ENCODE measurements at regions not wholly inside any gene's neighbourhood (a gene's known extent, or its start where the extent isn't known, plus 50 kb on each side); places are given as distances from the start of the nearest gene placed in this dataset.

DNA sequence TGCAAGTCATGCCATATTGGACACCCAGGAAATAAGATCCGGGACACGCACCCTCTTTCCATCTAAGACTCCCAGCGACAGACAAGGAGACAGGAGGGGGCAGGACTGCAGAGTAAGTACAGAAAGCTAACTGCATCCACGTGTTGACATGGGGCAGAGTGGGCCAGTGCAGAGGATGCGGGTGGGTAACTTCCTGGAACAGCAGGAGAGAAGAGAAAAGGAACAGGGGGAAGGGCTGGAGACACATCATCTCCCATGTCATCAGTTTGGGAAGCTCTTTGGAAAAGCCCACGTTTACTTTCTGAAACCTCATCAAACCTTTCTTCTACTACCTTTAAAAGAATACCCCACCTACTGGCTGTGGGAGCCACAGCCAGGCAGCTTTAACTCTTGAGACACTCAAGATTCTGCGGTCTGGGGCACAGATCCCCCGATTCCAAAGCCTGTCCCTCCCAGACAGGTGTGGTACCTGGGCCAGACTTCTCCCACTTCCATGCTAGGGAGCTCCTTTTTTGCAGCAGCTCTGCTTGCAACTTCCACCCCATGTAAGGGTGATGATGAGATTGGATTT is 273.5 kb upstream of the RPL38 start:
- Mint-ChIP-seq H3K36me3 (no peaks in the 10 kb centered on the region), H3K27ac (no peak overlapping the region), H3K4me3 (no peak overlapping the region), H3K27me3 (ENCODE audit: low read depth) (peaks cover 48% of the 10 kb centered on the region), H3K4me1 (peaks cover 6% of the 10 kb centered on the region), H3K9me3 (peaks cover 20% of the 10 kb centered on the region)
- DNase-seq (ENCODE audit: low spot score in 2 of 2, unreplicated experiment in 2 of 2) = no peak
- TF ChIP-seq, protein P1, sequence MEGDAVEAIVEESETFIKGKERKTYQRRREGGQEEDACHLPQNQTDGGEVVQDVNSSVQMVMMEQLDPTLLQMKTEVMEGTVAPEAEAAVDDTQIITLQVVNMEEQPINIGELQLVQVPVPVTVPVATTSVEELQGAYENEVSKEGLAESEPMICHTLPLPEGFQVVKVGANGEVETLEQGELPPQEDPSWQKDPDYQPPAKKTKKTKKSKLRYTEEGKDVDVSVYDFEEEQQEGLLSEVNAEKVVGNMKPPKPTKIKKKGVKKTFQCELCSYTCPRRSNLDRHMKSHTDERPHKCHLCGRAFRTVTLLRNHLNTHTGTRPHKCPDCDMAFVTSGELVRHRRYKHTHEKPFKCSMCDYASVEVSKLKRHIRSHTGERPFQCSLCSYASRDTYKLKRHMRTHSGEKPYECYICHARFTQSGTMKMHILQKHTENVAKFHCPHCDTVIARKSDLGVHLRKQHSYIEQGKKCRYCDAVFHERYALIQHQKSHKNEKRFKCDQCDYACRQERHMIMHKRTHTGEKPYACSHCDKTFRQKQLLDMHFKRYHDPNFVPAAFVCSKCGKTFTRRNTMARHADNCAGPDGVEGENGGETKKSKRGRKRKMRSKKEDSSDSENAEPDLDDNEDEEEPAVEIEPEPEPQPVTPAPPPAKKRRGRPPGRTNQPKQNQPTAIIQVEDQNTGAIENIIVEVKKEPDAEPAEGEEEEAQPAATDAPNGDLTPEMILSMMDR (IDR thresholded peaks at IDR 0.05; ENCODE audit: unreplicated experiment) = no peak

DNA sequence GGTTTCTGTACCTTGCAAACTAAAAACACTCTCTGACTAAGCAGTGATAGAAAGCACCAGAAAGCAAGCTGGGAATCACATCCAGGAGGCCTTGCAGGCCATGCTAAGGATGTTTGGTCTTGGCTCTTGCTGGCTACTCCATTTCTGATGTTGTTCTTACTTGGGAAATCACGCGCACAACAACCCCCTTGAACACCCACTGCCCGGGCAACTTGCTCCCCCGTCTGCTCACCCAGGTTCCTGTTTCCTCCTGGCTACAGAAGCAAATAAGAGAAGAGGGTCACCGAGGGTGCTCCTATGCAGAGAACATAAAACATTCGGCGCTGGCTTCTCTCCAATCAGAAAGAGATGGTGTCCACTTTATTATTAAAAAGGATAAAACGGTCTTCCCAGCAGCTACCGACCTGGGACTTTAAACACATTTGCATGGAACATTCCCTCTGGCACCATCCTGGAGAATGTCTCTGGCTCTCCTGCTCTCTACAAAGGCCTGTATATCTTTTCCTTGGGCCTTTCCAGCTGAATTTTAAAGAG is 271.2 kb upstream of the RPL38 start:
- TF ChIP-seq, protein P1 (IDR thresholded peaks at IDR 0.05; ENCODE audit: unreplicated experiment) = no peak
- H3K4me3 Mint-ChIP-seq = no peak overlapping the region
- peaks cover 11% of the 10 kb centered on the region for H3K9me3 Mint-ChIP-seq
- H3K4me1 Mint-ChIP-seq = peaks cover 6% of the 10 kb centered on the region
- H3K36me3 Mint-ChIP-seq = no peaks in the 10 kb centered on the region
- DNase-seq (ENCODE audit: low spot score in 2 of 2, unreplicated experiment in 2 of 2) = no peak
- no peak overlapping the region for H3K27ac Mint-ChIP-seq
- peaks cover 37% of the 10 kb centered on the region for H3K27me3 Mint-ChIP-seq (ENCODE audit: low read depth)

DNA sequence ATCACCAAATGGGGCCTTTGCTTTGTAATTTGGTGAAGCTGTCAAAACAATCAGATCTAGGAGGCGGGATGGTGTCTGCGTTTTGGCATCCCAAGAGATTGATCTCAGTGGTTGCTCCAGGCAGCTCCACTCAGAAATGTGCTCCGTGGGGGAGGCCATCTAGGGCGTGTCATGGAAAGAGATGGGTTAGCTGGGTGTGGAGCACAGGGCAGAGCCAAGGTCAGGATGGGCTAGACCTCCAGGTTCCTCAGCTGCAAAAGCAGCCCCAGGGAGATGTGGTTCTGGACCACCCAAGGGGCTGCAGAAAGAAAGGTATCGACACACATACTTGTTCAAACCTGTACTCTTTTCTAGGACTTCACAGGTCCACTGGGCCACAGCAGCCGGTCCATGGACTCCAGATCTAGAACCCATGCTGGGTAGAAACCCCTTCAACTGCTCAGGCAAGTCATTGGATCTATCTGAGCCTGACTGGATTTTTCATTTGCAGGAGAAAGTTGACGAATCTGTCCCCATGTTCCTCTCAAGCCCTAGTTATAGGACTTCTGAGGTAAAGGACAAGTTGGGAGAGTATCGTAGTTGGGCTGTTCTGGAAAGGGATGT is 270.2 kb upstream of the RPL38 start:
- Mint-ChIP-seq H3K36me3 (no peaks in the 10 kb centered on the region), H3K4me3 (no peak overlapping the region), H3K27ac (no peak overlapping the region), H3K27me3 (ENCODE audit: low read depth) (peaks cover 33% of the 10 kb centered on the region), H3K9me3 (peaks cover 3% of the 10 kb centered on the region), H3K4me1 (peaks cover 6% of the 10 kb centered on the region)
- TF ChIP-seq, protein P1 (IDR thresholded peaks at IDR 0.05; ENCODE audit: unreplicated experiment) = no peak
- DNase-seq (ENCODE audit: low spot score in 2 of 2, unreplicated experiment in 2 of 2) = no peak

DNA sequence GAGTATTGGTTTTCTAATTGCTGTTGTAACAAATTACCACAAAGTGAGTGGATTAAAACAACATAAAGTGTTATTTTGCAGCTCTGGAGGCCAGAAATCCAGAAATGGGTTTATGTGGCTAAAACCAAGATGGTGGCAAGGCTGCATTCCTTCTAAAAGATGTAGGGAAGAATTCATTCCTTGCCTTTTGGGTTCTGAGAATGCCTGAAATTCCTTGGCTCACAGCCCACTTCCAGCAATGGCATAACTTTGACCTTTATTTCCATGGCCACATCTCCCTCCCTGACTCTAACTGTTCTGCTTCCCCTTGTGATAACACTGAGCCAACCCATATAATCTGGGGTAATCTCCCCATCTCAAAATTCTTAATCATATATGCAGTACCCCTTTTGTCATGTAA is 269.6 kb upstream of the RPL38 start:
- Mint-ChIP-seq H3K9me3 (no peaks in the 10 kb centered on the region), H3K36me3 (no peaks in the 10 kb centered on the region), H3K4me1 (peaks cover 6% of the 10 kb centered on the region), H3K27ac (no peak overlapping the region), H3K4me3 (no peak overlapping the region), H3K27me3 (ENCODE audit: low read depth) (peaks cover 35% of the 10 kb centered on the region)
- no peak for DNase-seq (ENCODE audit: low spot score in 2 of 2, unreplicated experiment in 2 of 2)
- TF ChIP-seq, protein P1 (IDR thresholded peaks at IDR 0.05; ENCODE audit: unreplicated experiment) = no peak

DNA sequence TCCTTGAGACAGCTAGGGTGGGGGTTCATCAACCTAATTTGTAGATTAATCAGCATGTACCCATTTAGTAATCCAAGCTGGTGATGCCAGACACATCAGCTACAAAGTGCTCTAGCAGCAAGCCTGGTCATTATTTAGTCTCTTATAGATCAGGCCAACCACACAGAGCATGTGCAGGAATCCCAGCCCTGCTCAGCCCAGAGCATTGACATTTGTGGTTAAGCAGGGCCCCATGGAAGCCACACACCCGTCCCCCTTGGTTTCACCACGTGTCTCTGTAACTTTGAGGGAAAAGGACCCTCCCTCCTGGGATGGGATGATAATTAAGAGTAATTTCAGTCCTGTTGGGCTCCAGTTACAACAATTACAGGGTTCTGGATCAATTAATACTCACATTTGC is 268.8 kb upstream of the RPL38 start:
- Mint-ChIP-seq H3K4me1 (peaks cover 6% of the 10 kb centered on the region), H3K9me3 (no peaks in the 10 kb centered on the region), H3K36me3 (no peaks in the 10 kb centered on the region), H3K27ac (no peak overlapping the region), H3K27me3 (ENCODE audit: low read depth) (peaks cover 34% of the 10 kb centered on the region), H3K4me3 (no peak overlapping the region)
- TF ChIP-seq, protein P1 (IDR thresholded peaks at IDR 0.05; ENCODE audit: unreplicated experiment) = no peak
- no peak for DNase-seq (ENCODE audit: low spot score in 2 of 2, unreplicated experiment in 2 of 2)
